ENCODE measurements at regions not wholly inside any gene's neighbourhood (a gene's known extent, or its start where the extent isn't known, plus 50 kb on each side); places are given as distances from the start of the nearest gene placed in this dataset.

DNA sequence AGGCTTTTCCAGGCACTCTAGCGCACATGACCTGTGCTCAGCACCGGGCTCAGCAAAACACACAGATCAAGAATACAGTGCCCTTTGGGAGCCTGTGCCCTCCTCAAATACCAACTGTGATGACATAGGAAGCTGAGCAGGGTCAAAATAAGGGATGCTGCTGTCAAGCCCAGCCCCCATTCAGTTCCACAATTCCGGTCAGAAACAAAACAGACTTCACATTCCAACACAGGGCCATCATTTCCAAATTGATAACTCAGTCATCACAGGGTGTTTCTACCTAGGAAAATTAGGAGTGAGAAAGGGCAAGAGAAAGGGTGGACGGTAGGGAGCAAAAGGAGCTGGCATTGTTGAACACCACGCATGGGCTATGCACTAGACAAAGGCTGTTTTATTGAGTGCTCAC, 158.4 kb upstream of the CCDC54 start:
- no peak overlapping the region for H3K27ac Mint-ChIP-seq
- H3K4me1 Mint-ChIP-seq, result peaks cover 9% of the 10 kb centered on the region
- H3K9me3 Mint-ChIP-seq, result no peaks in the 10 kb centered on the region
- TF ChIP-seq POLR2AphosphoS5 (IDR thresholded peaks at IDR 0.05; ENCODE audit: low read depth), result no peak
- TF ChIP-seq, protein P1, sequence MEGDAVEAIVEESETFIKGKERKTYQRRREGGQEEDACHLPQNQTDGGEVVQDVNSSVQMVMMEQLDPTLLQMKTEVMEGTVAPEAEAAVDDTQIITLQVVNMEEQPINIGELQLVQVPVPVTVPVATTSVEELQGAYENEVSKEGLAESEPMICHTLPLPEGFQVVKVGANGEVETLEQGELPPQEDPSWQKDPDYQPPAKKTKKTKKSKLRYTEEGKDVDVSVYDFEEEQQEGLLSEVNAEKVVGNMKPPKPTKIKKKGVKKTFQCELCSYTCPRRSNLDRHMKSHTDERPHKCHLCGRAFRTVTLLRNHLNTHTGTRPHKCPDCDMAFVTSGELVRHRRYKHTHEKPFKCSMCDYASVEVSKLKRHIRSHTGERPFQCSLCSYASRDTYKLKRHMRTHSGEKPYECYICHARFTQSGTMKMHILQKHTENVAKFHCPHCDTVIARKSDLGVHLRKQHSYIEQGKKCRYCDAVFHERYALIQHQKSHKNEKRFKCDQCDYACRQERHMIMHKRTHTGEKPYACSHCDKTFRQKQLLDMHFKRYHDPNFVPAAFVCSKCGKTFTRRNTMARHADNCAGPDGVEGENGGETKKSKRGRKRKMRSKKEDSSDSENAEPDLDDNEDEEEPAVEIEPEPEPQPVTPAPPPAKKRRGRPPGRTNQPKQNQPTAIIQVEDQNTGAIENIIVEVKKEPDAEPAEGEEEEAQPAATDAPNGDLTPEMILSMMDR (conservative IDR thresholded peaks at IDR 0.05; ENCODE audit: low read depth in 2 of 2), result no peak
- TF ChIP-seq, protein P2, sequence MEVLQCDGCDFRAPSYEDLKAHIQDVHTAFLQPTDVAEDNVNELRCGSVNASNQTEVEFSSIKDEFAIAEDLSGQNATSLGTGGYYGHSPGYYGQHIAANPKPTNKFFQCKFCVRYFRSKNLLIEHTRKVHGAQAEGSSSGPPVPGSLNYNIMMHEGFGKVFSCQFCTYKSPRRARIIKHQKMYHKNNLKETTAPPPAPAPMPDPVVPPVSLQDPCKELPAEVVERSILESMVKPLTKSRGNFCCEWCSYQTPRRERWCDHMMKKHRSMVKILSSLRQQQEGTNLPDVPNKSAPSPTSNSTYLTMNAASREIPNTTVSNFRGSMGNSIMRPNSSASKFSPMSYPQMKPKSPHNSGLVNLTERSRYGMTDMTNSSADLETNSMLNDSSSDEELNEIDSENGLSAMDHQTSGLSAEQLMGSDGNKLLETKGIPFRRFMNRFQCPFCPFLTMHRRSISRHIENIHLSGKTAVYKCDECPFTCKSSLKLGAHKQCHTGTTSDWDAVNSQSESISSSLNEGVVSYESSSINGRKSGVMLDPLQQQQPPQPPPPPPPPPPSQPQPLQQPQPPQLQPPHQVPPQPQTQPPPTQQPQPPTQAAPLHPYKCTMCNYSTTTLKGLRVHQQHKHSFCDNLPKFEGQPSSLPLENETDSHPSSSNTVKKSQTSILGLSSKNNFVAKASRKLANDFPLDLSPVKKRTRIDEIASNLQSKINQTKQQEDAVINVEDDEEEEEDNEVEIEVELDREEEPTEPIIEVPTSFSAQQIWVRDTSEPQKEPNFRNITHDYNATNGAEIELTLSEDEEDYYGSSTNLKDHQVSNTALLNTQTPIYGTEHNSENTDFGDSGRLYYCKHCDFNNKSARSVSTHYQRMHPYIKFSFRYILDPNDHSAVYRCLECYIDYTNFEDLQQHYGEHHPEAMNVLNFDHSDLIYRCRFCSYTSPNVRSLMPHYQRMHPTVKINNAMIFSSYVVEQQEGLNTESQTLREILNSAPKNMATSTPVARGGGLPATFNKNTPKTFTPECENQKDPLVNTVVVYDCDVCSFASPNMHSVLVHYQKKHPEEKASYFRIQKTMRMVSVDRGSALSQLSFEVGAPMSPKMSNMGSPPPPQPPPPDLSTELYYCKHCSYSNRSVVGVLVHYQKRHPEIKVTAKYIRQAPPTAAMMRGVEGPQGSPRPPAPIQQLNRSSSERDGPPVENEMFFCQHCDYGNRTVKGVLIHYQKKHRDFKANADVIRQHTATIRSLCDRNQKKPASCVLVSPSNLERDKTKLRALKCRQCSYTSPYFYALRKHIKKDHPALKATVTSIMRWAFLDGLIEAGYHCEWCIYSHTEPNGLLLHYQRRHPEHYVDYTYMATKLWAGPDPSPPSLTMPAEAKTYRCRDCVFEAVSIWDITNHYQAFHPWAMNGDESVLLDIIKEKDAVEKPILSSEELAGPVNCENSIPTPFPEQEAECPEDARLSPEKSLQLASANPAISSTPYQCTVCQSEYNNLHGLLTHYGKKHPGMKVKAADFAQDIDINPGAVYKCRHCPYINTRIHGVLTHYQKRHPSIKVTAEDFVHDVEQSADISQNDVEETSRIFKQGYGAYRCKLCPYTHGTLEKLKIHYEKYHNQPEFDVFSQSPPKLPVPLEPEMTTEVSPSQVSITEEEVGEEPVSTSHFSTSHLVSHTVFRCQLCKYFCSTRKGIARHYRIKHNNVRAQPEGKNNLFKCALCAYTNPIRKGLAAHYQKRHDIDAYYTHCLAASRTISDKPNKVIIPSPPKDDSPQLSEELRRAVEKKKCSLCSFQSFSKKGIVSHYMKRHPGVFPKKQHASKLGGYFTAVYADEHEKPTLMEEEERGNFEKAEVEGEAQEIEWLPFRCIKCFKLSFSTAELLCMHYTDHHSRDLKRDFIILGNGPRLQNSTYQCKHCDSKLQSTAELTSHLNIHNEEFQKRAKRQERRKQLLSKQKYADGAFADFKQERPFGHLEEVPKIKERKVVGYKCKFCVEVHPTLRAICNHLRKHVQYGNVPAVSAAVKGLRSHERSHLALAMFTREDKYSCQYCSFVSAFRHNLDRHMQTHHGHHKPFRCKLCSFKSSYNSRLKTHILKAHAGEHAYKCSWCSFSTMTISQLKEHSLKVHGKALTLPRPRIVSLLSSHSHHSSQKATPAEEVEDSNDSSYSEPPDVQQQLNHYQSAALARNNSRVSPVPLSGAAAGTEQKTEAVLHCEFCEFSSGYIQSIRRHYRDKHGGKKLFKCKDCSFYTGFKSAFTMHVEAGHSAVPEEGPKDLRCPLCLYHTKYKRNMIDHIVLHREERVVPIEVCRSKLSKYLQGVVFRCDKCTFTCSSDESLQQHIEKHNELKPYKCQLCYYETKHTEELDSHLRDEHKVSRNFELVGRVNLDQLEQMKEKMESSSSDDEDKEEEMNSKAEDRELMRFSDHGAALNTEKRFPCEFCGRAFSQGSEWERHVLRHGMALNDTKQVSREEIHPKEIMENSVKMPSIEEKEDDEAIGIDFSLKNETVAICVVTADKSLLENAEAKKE (CRISPR knock-in tag; IDR thresholded peaks at IDR 0.05), result no peak
- TF ChIP-seq ZNF114 (CRISPR knock-in tag; IDR thresholded peaks at IDR 0.05), result no peak
- TF ChIP-seq, protein P3, sequence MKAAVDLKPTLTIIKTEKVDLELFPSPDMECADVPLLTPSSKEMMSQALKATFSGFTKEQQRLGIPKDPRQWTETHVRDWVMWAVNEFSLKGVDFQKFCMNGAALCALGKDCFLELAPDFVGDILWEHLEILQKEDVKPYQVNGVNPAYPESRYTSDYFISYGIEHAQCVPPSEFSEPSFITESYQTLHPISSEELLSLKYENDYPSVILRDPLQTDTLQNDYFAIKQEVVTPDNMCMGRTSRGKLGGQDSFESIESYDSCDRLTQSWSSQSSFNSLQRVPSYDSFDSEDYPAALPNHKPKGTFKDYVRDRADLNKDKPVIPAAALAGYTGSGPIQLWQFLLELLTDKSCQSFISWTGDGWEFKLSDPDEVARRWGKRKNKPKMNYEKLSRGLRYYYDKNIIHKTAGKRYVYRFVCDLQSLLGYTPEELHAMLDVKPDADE (IDR thresholded peaks at IDR 0.05), result no peak
- TF ChIP-seq EZH2phosphoT487 (IDR thresholded peaks at IDR 0.05; ENCODE audit: unreplicated experiment), result no peak
- TF ChIP-seq EZH2 (IDR thresholded peaks at IDR 0.05; ENCODE audit: low read depth, unreplicated experiment), result no peak
- no peak for TF ChIP-seq STAT1 (IDR thresholded peaks at IDR 0.05; ENCODE audit: unreplicated experiment)
- TF ChIP-seq, protein P4, sequence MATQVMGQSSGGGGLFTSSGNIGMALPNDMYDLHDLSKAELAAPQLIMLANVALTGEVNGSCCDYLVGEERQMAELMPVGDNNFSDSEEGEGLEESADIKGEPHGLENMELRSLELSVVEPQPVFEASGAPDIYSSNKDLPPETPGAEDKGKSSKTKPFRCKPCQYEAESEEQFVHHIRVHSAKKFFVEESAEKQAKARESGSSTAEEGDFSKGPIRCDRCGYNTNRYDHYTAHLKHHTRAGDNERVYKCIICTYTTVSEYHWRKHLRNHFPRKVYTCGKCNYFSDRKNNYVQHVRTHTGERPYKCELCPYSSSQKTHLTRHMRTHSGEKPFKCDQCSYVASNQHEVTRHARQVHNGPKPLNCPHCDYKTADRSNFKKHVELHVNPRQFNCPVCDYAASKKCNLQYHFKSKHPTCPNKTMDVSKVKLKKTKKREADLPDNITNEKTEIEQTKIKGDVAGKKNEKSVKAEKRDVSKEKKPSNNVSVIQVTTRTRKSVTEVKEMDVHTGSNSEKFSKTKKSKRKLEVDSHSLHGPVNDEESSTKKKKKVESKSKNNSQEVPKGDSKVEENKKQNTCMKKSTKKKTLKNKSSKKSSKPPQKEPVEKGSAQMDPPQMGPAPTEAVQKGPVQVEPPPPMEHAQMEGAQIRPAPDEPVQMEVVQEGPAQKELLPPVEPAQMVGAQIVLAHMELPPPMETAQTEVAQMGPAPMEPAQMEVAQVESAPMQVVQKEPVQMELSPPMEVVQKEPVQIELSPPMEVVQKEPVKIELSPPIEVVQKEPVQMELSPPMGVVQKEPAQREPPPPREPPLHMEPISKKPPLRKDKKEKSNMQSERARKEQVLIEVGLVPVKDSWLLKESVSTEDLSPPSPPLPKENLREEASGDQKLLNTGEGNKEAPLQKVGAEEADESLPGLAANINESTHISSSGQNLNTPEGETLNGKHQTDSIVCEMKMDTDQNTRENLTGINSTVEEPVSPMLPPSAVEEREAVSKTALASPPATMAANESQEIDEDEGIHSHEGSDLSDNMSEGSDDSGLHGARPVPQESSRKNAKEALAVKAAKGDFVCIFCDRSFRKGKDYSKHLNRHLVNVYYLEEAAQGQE (IDR thresholded peaks at IDR 0.05; ENCODE audit: unreplicated experiment), result no peak
- no peak for TF ChIP-seq CREB1 (CRISPR knock-in tag; IDR thresholded peaks at IDR 0.05; ENCODE audit: low read depth)
- no peak for TF ChIP-seq NANOG (IDR thresholded peaks at IDR 0.05; ENCODE audit: borderline replicate concordance)
- no peak for TF ChIP-seq JUNB (IDR thresholded peaks at IDR 0.05; ENCODE audit: unreplicated experiment)
- TF ChIP-seq ZNF331 (CRISPR knock-in tag; IDR thresholded peaks at IDR 0.05; ENCODE audit: low read depth), result no peak
- Histone ChIP-seq H3K4me2 (no peak overlapping the region), H3K27ac (ENCODE audit: low read depth) (no peak overlapping the region), H3K4me3 (no peak overlapping the region), H3K9me2 (ENCODE audit: insufficient read depth) (peaks cover 4% of the 10 kb centered on the region; the same call in 1 of the 2 replicates), H3F3A (replicated peaks; ENCODE audit: low read depth) (no peaks in the 10 kb centered on the region), H3K4me1 (ENCODE audit: insufficient read depth) (no peaks in the 10 kb centered on the region), H3K79me2 (replicated peaks; ENCODE audit: insufficient read depth) (no peaks in the 10 kb centered on the region), H4K20me1 (replicated peaks; ENCODE audit: insufficient read depth) (no peaks in the 10 kb centered on the region), H3K27me3 (ENCODE audit: insufficient read depth) (no peaks in the 10 kb centered on the region), H3K36me3 (ENCODE audit: insufficient read depth) (no peaks in the 10 kb centered on the region; the same call in 1 of the 2 replicates), H2AFZ (no peak overlapping the region)
- H3K36me3 Mint-ChIP-seq (ENCODE audit: low read depth), result no peaks in the 10 kb centered on the region
- no peak for DNase-seq (ENCODE audit: low spot score)
- no peaks in the 10 kb centered on the region for H3K27me3 Mint-ChIP-seq (ENCODE audit: insufficient read depth, low read depth, poor library complexity)
- no peak for ATAC-seq
- no peak overlapping the region for H3K4me3 Mint-ChIP-seq

Measured in GM23338 (cell line).